Thyroid gland (tissue), 4 donors: ENCODE measurements at regions not wholly inside any gene's neighbourhood (a gene's known extent, or its start where the extent isn't known, plus 50 kb on each side); places are given as distances from the start of the nearest gene placed in this dataset.

ENCODE experiments used
- CTCF ChIP-seq, 6 experiments: fragments of 200-600 bp in 3 of 6; fragments of 450-650 bp in 3 of 6; sonication (generic) in 3 of 6; IDR thresholded peaks; one replicate each; pipeline ENCODE4 v1.5.1; 2016 to 2019; ENCODE audit warnings: antibody characterized with exemption in 6 of 6, mild to moderate bottlenecking in 2 of 6, inconsistent platforms in 1 of 6, moderate library complexity in 1 of 6
- POLR2A ChIP-seq, 2 donors: fragments of 450-650 bp; IDR thresholded peaks; one replicate each; pipeline ENCODE4 v1.6.1; 2017; ENCODE audit warnings: antibody characterized with exemption in 2 of 2, mild to moderate bottlenecking in 2 of 2, moderate library complexity in 1 of 2

DNA sequence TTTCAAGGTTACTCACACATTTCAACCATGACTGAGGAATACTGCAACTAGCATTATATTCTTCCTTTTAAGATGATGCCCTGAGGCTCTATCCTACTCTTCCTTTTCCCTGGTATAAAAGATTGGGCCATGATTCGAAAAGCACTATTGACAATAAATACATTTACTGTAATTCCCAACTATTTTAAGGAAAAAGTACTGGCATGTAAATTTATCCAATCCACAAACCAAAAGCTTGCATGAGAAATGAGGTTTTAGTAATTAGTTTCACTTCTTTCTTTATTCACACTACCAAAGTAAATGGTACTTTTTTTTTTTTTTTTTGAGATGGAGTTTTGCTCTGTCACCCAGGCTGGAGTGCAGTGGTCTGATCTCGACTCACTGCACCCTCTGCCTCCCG lies 310.2 kb downstream of the LRRC3B start:
- TF ChIP-seq CTCF (IDR thresholded peaks at IDR 0.05) (no peak), POLR2A (IDR thresholded peaks at IDR 0.05) (no peak)
